HK-2 (cell line): ENCODE measurements at regions not wholly inside any gene's neighbourhood (a gene's known extent, or its start where the extent isn't known, plus 50 kb on each side); places are given as distances from the start of the nearest gene placed in this dataset.

ENCODE experiments used
- DNase-seq: peaks from one replicate; pipeline ENCODE4 v3.0.0-alpha.2; 2018; ENCODE audit not compliant: unreplicated experiment

GRCh38 chr17:81345228-81346089, 49.8 kb upstream of the BAHCC1 start:
- peak; percentile 91 for DNase-seq
